Tibial artery (tissue), 4 donors: ENCODE measurements at regions not wholly inside any gene's neighbourhood (a gene's known extent, or its start where the extent isn't known, plus 50 kb on each side); places are given as distances from the start of the nearest gene placed in this dataset.

ENCODE experiments used
- DNase-seq, 2 donors: peaks; one replicate each; pipeline ENCODE4 v3.0.0-alpha.2; 2019
- H3K27ac ChIP-seq, 2 donors: fragments of 200-600 bp; sonication (generic) in 1 of 2; 1 replicate in 1 of 2; 2 replicates in 1 of 2; pipeline ENCODE4 v1.5.1; 2018 to 2019; ENCODE audit warnings: mild to moderate bottlenecking in 1 of 2
- H3K27me3 ChIP-seq, 2 donors: fragments of 200-600 bp; sonication (generic) in 1 of 2; one replicate each; pipeline versions ENCODE4 v1.5.1 to v1.6.0; 2016 to 2019
- H3K36me3 ChIP-seq, 3 donors: fragments of 200-600 bp; sonication (generic) in 2 of 3; one replicate each; pipeline ENCODE4 v1.5.1; 2016 to 2019; ENCODE audit warnings: mild to moderate bottlenecking in 2 of 3
- H3K4me1 ChIP-seq, 4 donors: fragments of 200-600 bp; sonication (generic) in 2 of 4; 1 replicate in 3 of 4; 2 replicates in 1 of 4; pipeline ENCODE4 v1.5.1; 2016 to 2019
- H3K4me3 ChIP-seq, 2 donors: fragments of 200-600 bp; sonication (generic) in 1 of 2; 1 replicate in 1 of 2; 2 replicates in 1 of 2; pipeline ENCODE4 v1.5.1; 2018 to 2019; ENCODE audit warnings: mild to moderate bottlenecking in 2 of 2
- H3K9me3 ChIP-seq, 3 donors: fragments of 200-600 bp; sonication (generic) in 1 of 3; one replicate each; pipeline ENCODE4 v1.5.1; 2016 to 2019
- intact Hi-C: fragments of 100-400 bp; cut with DNase I; formaldehyde crosslinking; loops from one replicate; pipeline ENCODE4 v1.15.0; 2023; ENCODE audit warnings: low total_unique reads
- TF ChIP-seq, protein P1 (sequence below), 2 experiments: fragments of 200-600 bp in 1 of 2; fragments of 450-650 bp in 1 of 2; IDR thresholded peaks; one replicate each; pipeline ENCODE4 v1.5.1; 2017 to 2019; ENCODE audit warnings: antibody characterized with exemption in 2 of 2, mild to moderate bottlenecking in 1 of 2, moderate library complexity in 1 of 2

DNA sequence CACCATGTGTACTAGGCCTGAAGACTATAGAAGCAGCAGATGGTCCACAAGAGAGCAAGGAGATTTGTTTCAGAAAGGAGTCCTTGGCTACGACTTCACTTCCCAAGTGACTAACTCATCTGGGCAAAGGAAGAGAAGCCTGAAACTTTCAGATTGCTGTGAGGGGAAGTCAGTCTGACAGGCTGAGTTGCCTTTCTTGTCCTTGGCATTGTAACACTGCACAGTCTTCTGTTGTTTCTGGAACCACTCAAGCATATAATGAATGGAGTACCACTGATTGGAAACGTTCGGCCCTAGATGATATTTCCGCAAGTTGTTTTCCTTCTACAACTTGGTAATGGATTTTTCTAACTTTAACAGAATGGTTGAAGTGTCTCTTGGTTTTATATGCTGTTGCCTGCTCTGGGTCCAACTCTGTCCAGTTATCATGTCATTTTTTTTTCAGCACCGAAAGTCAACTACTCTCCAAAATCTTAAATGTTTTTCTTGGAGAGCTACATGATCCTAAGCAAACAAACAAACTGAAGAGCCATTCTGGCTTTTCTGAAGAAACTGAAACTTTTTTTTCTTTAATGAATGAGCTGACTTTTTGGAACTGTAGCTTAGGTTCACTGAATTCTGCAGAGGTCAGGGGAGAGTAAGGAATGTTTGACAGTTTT lies 685.7 kb downstream of the MECOM start:
- intact Hi-C loops: no loop called here
- no peaks in the 10 kb centered on the region for H3K27me3 ChIP-seq
- peaks cover 0 to 12% (median 0%) of the 10 kb centered on the region in 4 donors for H3K4me1 ChIP-seq
- H3K9me3 ChIP-seq: no peaks in the 10 kb centered on the region
- no peak overlapping the region for H3K27ac ChIP-seq
- H3K36me3 ChIP-seq: no peaks in the 10 kb centered on the region
- H3K4me3 ChIP-seq: no peak overlapping the region
- no peak for DNase-seq
- TF ChIP-seq, protein P1, sequence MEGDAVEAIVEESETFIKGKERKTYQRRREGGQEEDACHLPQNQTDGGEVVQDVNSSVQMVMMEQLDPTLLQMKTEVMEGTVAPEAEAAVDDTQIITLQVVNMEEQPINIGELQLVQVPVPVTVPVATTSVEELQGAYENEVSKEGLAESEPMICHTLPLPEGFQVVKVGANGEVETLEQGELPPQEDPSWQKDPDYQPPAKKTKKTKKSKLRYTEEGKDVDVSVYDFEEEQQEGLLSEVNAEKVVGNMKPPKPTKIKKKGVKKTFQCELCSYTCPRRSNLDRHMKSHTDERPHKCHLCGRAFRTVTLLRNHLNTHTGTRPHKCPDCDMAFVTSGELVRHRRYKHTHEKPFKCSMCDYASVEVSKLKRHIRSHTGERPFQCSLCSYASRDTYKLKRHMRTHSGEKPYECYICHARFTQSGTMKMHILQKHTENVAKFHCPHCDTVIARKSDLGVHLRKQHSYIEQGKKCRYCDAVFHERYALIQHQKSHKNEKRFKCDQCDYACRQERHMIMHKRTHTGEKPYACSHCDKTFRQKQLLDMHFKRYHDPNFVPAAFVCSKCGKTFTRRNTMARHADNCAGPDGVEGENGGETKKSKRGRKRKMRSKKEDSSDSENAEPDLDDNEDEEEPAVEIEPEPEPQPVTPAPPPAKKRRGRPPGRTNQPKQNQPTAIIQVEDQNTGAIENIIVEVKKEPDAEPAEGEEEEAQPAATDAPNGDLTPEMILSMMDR (IDR thresholded peaks at IDR 0.05): no peak

- H3K27me3 ChIP-seq: no peaks in the 10 kb centered on the region
- no peak overlapping the region for H3K27ac ChIP-seq
- intact Hi-C loops: no loop called here
- DNase-seq: no peak
- H3K9me3 ChIP-seq: no peaks in the 10 kb centered on the region
- no peaks in the 10 kb centered on the region for H3K36me3 ChIP-seq
- peaks cover 0 to 12% (median 0%) of the 10 kb centered on the region in 4 donors for H3K4me1 ChIP-seq
- TF ChIP-seq, protein P1 (IDR thresholded peaks at IDR 0.05): no peak
- H3K4me3 ChIP-seq: no peak overlapping the region
These were observed 686.5 kb downstream of the MECOM start for GRCh38 chr3:168976969-168977368.

GRCh38 chr3:168975576-168975975 lies 687.9 kb downstream of the MECOM start:
- intact Hi-C loops: no loop called here
- Histone ChIP-seq H3K27me3 (no peaks in the 10 kb centered on the region), H3K4me1 (peaks cover 0 to 12% (median 0%) of the 10 kb centered on the region in 4 donors), H3K4me3 (no peak overlapping the region), H3K27ac (no peak overlapping the region), H3K9me3 (no peaks in the 10 kb centered on the region), H3K36me3 (no peaks in the 10 kb centered on the region)
- DNase-seq: no peak
- TF ChIP-seq, protein P1 (IDR thresholded peaks at IDR 0.05): no peak

- Histone ChIP-seq H3K27ac (no peak overlapping the region), H3K4me1 (peaks cover 0 to 12% (median 0%) of the 10 kb centered on the region in 4 donors), H3K27me3 (no peaks in the 10 kb centered on the region), H3K4me3 (no peak overlapping the region), H3K9me3 (no peaks in the 10 kb centered on the region), H3K36me3 (no peaks in the 10 kb centered on the region)
- DNase-seq: no peak
- TF ChIP-seq, protein P1 (IDR thresholded peaks at IDR 0.05): no peak
- intact Hi-C loops: no loop called here
These were observed 688.7 kb downstream of the MECOM start for GRCh38 chr3:168974617-168975403.

DNA sequence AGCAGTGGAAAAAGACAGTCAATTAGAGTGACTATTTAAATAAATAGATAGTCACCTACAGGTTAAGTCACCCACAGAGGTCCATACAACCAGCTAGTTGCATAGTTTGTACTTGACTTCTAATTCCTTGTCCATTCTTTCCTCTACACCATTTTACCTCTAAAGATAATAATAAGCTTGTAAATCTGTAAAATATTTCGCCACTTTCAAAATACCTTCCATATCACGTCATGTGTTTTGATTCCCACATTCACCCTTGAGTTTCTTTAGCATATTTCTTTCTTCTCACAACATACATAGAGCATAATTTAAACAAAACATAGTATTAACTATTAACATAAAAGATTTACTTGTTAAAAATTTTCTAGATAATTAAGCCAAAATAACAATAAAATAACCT lies 689.6 kb downstream of the MECOM start:
- TF ChIP-seq, protein P1 (IDR thresholded peaks at IDR 0.05): no peak
- intact Hi-C loops: no loop called here
- DNase-seq: no peak
- H3K4me1 ChIP-seq: peaks cover 0 to 12% (median 0%) of the 10 kb centered on the region in 4 donors
- no peak overlapping the region for H3K27ac ChIP-seq
- no peaks in the 10 kb centered on the region for H3K27me3 ChIP-seq
- no peaks in the 10 kb centered on the region for H3K36me3 ChIP-seq
- no peaks in the 10 kb centered on the region for H3K9me3 ChIP-seq
- no peak overlapping the region for H3K4me3 ChIP-seq
